WERI-Rb-1 (cell line): ENCODE measurements at regions not wholly inside any gene's neighbourhood (a gene's known extent, or its start where the extent isn't known, plus 50 kb on each side); places are given as distances from the start of the nearest gene placed in this dataset.

Experiments used
- DNase-seq: peaks from one replicate; pipeline ENCODE4 v3.0.0-alpha.2; 2020
- H3K27ac ChIP-seq: fragments of 250-450 bp; sonication (Bioruptor Pico); 2 replicates; pipeline ENCODE4 v1.5.1; 2020; ENCODE audit warnings: mild to moderate bottlenecking, moderate library complexity
- H3K27me3 ChIP-seq: fragments of 250-450 bp; sonication (Bioruptor Pico); 2 replicates; pipeline ENCODE4 v1.5.1; 2021; ENCODE audit warnings: mild to moderate bottlenecking, low read depth, moderate library complexity; ENCODE audit not compliant: insufficient read depth, severe bottlenecking
- H3K36me3 ChIP-seq: fragments of 250-450 bp; sonication (Bioruptor Pico); 2 replicates; pipeline ENCODE4 v1.5.1; 2020; ENCODE audit warnings: mild to moderate bottlenecking, moderate library complexity
- H3K4me3 ChIP-seq: 2 replicates; pipeline ENCODE4 v1.5.1; 2011; ENCODE audit warnings: low read depth, mild to moderate bottlenecking, control low read depth, low read length
- H3K9me3 ChIP-seq: fragments of 250-450 bp; sonication (Bioruptor Pico); 2 replicates; pipeline ENCODE4 v1.5.1; 2021; ENCODE audit warnings: mild to moderate bottlenecking, moderate library complexity; ENCODE audit not compliant: severe bottlenecking
- TF ChIP-seq, protein P1 (sequence below): IDR thresholded peaks from 2 replicates; pipeline ENCODE4 v1.5.1; 2011; ENCODE audit warnings: low read depth, mild to moderate bottlenecking, control low read depth, inconsistent platforms, low read length

DNA sequence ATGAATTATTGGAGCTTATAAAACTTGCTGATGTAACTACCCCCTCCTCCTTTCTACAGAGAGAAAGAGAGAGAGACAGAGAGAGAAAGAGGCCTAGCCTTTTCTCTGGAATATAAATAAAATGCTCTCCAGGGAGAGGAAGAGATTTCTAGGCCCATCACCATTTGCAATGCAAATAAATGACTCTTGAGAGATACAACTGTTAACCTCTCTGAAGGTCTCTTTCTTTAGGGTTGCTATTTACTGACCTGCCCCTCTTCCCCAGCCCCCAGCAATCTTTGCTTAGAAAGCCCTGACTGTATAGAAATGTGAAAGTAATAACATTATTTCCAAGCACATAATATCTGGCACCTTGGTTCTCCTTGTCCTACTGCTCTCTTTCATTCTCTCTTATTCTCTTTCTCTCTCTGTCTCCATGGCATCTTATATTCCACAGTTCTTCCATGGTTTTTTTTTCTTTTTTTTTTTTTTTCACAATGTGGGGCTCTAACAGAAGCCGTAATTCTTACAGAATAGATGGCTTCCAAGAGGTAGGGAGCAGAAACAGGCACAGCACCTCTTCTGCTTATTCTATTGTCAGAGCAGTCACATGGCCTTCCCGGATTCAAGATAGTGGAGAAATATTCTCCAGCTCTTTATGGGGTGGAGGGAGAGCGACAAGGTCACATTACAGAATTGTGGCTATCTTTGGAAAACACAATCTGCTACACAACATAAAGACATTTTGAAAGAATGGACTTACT is 1087.9 kb upstream of the NUDT12 start:
- Histone ChIP-seq H3K27me3 (no peaks in the 10 kb centered on the region), H3K27ac (no peak overlapping the region), H3K4me3 (no peak overlapping the region), H3K36me3 (no peaks in the 10 kb centered on the region), H3K9me3 (peaks cover 7% of the 10 kb centered on the region)
- TF ChIP-seq, protein P1, sequence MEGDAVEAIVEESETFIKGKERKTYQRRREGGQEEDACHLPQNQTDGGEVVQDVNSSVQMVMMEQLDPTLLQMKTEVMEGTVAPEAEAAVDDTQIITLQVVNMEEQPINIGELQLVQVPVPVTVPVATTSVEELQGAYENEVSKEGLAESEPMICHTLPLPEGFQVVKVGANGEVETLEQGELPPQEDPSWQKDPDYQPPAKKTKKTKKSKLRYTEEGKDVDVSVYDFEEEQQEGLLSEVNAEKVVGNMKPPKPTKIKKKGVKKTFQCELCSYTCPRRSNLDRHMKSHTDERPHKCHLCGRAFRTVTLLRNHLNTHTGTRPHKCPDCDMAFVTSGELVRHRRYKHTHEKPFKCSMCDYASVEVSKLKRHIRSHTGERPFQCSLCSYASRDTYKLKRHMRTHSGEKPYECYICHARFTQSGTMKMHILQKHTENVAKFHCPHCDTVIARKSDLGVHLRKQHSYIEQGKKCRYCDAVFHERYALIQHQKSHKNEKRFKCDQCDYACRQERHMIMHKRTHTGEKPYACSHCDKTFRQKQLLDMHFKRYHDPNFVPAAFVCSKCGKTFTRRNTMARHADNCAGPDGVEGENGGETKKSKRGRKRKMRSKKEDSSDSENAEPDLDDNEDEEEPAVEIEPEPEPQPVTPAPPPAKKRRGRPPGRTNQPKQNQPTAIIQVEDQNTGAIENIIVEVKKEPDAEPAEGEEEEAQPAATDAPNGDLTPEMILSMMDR = no peak
- no peak for DNase-seq

DNA sequence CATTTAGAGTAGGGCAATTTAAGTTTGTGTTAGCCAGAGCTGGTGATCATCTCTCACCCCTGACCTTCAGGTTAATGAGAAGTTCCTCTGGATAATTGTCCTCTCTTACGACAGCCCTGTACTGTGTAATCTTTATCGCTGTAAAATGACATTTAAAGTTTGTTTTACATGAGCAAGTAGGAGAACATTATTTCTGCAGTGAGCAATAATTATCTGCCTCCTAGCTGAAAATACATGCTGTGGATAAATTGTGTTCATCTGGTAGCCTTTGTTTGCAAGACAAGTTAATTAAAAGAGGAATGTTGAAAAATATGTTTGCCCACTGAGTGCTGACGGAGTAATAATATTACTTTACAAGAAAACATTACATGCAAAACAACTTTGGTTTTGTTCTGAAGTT is 1083.8 kb upstream of the NUDT12 start:
- H3K36me3 ChIP-seq = no peaks in the 10 kb centered on the region
- no peak overlapping the region; the same call in 1 of the 2 replicates for H3K27ac ChIP-seq
- TF ChIP-seq, protein P1 = no peak
- H3K9me3 ChIP-seq = no peaks in the 10 kb centered on the region
- DNase-seq = no peak
- no peak overlapping the region for H3K4me3 ChIP-seq
- H3K27me3 ChIP-seq = no peaks in the 10 kb centered on the region

DNA sequence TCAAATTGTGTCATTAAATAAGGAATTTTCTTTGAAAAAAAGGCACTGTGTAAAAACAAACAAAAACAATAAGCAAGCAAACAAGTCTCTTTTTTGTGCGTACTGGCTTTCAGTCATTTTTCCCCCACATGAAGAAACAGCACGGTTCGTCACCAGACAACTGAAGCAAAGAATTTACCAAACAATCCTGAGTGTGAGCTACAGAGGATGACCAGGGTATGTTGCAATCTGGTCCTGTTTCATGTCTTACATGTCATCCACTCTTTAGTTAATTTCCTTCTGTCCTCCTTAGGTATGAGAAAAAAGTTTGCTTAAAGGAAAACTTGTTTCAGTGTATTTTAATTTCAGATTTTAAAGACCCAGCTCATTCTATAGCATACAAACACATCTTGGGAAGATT is 1080.7 kb upstream of the NUDT12 start:
- DNase-seq = no peak
- Histone ChIP-seq H3K4me3 (no peak overlapping the region), H3K9me3 (no peaks in the 10 kb centered on the region), H3K27ac (no peak overlapping the region), H3K36me3 (no peaks in the 10 kb centered on the region), H3K27me3 (no peaks in the 10 kb centered on the region)
- TF ChIP-seq, protein P1 = no peak

DNA sequence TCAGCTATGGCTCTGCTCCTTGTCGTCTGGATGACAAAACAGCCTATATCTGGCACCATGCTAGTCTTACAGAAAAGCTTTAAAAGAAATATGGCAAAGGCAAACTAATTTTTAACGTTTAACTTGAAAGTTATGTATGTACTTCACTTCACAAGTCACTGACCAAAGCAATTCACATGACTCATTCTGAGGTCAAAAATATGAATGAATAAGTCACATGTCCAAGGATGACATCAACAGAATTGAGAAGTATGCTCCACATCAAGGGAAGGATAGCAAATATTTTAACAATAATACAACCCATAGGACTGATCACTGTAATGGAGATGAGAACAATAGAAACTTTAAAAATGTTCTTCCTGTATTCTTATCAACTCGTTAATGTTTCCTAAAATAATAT is 1072.6 kb upstream of the NUDT12 start:
- Histone ChIP-seq H3K27ac (no peak overlapping the region), H3K36me3 (no peaks in the 10 kb centered on the region), H3K27me3 (no peaks in the 10 kb centered on the region), H3K9me3 (no peaks in the 10 kb centered on the region), H3K4me3 (no peak overlapping the region)
- no peak for DNase-seq
- TF ChIP-seq, protein P1 = no peak

DNA sequence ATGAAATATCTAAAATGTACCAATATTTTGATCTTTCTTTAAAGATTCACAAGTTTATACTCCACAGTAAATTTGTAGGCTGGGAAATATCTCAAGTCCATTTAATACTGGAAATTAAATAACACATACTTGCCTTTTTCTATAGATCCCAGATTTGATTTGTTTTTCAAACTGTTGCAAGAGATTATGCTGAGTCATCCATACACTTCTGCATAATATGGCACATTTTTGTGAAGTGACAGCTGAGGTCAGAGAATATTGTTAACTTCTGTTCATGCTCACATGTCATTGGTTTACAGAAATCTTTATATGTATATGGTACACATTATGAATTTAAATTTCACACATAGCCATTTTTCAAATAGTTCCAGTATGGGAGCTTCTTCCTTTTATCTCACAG is 1066.3 kb upstream of the NUDT12 start:
- Histone ChIP-seq H3K27me3 (no peaks in the 10 kb centered on the region), H3K36me3 (no peaks in the 10 kb centered on the region), H3K4me3 (no peak overlapping the region), H3K9me3 (peaks cover 4% of the 10 kb centered on the region), H3K27ac (no peak overlapping the region)
- DNase-seq = no peak
- TF ChIP-seq, protein P1 = no peak

DNA sequence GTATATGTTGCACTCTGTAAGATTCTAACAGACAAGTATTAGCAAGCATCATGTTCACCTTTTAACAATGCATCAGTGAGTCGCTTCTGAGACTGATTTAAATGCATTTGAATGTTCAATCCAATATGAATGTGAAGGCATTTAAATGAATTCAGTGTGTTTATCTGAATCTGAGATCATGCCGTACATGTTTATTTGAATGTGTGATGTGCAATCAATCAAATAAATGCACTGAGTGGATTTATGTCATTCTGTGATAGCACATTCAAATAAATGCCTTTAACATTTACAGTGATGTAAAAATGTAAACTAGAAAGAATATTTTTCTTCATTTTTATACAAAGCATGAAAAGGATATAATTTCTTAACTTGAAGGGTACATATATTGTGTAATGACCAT is 1063.5 kb upstream of the NUDT12 start:
- peaks cover 4% of the 10 kb centered on the region for H3K9me3 ChIP-seq
- TF ChIP-seq, protein P1 = no peak
- DNase-seq = no peak
- no peaks in the 10 kb centered on the region for H3K27me3 ChIP-seq
- H3K27ac ChIP-seq = no peak overlapping the region
- H3K36me3 ChIP-seq = no peaks in the 10 kb centered on the region
- no peak overlapping the region for H3K4me3 ChIP-seq
